Endothelial cell of umbilical vein (primary cell): ENCODE measurements at regions not wholly inside any gene's neighbourhood (a gene's known extent, or its start where the extent isn't known, plus 50 kb on each side); places are given as distances from the start of the nearest gene placed in this dataset.

ENCODE experiments used
- EZH2 ChIP-seq: IDR thresholded peaks from 2 replicates; pipeline ENCODE4 v1.6.1; 2012; ENCODE audit warnings: borderline replicate concordance, low read depth, mild to moderate bottlenecking, moderate library complexity, low read length, inconsistent platforms; ENCODE audit not compliant: severe bottlenecking
- GATA2 ChIP-seq: IDR thresholded peaks from 2 replicates; pipeline ENCODE4 v1.7.0; 2011; ENCODE audit warnings: low read depth, mild to moderate bottlenecking, moderate library complexity, mixed read lengths, low read length; ENCODE audit not compliant: insufficient read length, insufficient read depth
- JUN ChIP-seq: IDR thresholded peaks from 2 replicates; pipeline ENCODE4 v1.6.1; 2011; ENCODE audit warnings: borderline replicate concordance, low read depth; ENCODE audit not compliant: insufficient read length, insufficient read depth
- POLR2A ChIP-seq: IDR thresholded peaks from 2 replicates; pipeline ENCODE4 v1.6.1; 2012; ENCODE audit warnings: low read depth, mild to moderate bottlenecking, control low read depth, low read length
- POLR2AphosphoS5 ChIP-seq: IDR thresholded peaks from 2 replicates; pipeline ENCODE4 v1.6.1; 2012; ENCODE audit warnings: low read depth, mild to moderate bottlenecking, control low read depth, low read length, moderate library complexity; ENCODE audit not compliant: insufficient read depth
- TF ChIP-seq, protein P1 (sequence below), 2 donors: IDR thresholded peaks; 1 replicate in 1 of 2; 2 replicates in 1 of 2; pipeline ENCODE4 v1.5.1; 2011; ENCODE audit warnings: low read length in 2 of 2, mild to moderate bottlenecking in 2 of 2, moderate library complexity in 2 of 2, control low read depth in 1 of 2, inconsistent platforms in 1 of 2, low read depth in 1 of 2; ENCODE audit not compliant: insufficient read depth in 1 of 2; ENCODE audit errors: extremely low read depth in 1 of 2

DNA sequence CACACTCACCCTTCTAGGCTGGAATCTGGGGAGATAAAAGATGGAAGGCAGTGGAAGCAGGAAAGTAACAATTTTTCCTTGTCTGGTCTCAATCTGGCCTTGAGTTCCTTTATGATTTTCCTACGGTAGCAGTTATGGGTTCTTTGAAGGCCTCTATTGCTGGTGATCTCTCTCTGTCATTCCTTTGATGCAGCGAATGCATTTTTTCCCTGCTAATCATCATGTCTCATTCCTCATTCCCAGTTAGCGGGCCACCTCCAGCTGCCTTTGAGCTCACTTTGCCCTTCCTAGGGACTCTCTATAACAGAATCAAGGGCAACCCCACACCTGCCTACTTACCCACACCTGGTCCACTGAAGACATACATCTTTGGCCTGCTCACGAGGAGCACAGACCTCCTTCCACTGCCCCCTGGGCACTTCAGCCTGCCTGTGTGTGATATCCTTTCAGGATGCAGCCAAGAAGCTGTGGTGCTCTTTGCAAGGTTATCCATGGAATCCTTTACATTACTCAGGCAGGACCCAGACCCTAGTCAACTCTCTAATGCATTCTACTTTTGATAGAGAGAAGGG is 191.7 kb downstream of the DRD1 start:
- TF ChIP-seq, protein P1, sequence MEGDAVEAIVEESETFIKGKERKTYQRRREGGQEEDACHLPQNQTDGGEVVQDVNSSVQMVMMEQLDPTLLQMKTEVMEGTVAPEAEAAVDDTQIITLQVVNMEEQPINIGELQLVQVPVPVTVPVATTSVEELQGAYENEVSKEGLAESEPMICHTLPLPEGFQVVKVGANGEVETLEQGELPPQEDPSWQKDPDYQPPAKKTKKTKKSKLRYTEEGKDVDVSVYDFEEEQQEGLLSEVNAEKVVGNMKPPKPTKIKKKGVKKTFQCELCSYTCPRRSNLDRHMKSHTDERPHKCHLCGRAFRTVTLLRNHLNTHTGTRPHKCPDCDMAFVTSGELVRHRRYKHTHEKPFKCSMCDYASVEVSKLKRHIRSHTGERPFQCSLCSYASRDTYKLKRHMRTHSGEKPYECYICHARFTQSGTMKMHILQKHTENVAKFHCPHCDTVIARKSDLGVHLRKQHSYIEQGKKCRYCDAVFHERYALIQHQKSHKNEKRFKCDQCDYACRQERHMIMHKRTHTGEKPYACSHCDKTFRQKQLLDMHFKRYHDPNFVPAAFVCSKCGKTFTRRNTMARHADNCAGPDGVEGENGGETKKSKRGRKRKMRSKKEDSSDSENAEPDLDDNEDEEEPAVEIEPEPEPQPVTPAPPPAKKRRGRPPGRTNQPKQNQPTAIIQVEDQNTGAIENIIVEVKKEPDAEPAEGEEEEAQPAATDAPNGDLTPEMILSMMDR (IDR thresholded peaks at IDR 0.05; ENCODE audit: extremely low read depth in 1 of 2, insufficient read depth in 1 of 2, low read depth in 1 of 2, low read length in 2 of 2), result no peak
- TF ChIP-seq EZH2 (no peak), POLR2AphosphoS5 (no peak), GATA2 (no peak), JUN (no peak), POLR2A (no peak)
